ENCODE measurements at regions not wholly inside any gene's neighbourhood (a gene's known extent, or its start where the extent isn't known, plus 50 kb on each side); places are given as distances from the start of the nearest gene placed in this dataset.

- TF ChIP-seq EZH2 (IDR thresholded peaks at IDR 0.05; ENCODE audit: borderline replicate concordance, insufficient read depth, low read depth, low read length, poor library complexity, severe bottlenecking): no peak
- TF ChIP-seq CTCF (IDR thresholded peaks at IDR 0.05): no peak
Measured at GRCh38 chr15:59791079-59791478, 102.0 kb upstream of the BNIP2 start.
